ENCODE measurements at regions not wholly inside any gene's neighbourhood (a gene's known extent, or its start where the extent isn't known, plus 50 kb on each side); places are given as distances from the start of the nearest gene placed in this dataset.

GRCh38 chr21:17869115-17869514, 50.0 kb upstream of the C21orf91 start:
- no peak for DNase-seq

All from NCI-H1694 treated with DMSO at 0.1 percent for 48 hours (cell line).